ENCODE measurements at regions not wholly inside any gene's neighbourhood (a gene's known extent, or its start where the extent isn't known, plus 50 kb on each side); places are given as distances from the start of the nearest gene placed in this dataset.

- intact Hi-C loops (cut with micrococcal nuclease): no loop called here
- Histone ChIP-seq H3K9ac (ENCODE audit: low read length) (no peak overlapping the region), H4K20me1 (ENCODE audit: insufficient read depth) (no peaks in the 10 kb centered on the region), H3K36me3 (ENCODE audit: control insufficient read depth in 1 of 2, insufficient read depth in 2 of 2, low read length in 2 of 2) (no peaks in the 10 kb centered on the region; a peak in 1 of 4 replicates), H3K4me3 (replicated peaks in 1 of 2; ENCODE audit: low read depth in 1 of 2, low read length in 2 of 2) (no peak overlapping the region), H3K4me2 (ENCODE audit: low read length) (peak overlapping the region; percentile 30), H3K27ac (ENCODE audit: low read depth, low read length) (no peak overlapping the region), H3K79me2 (ENCODE audit: insufficient read depth, low read length) (no peaks in the 10 kb centered on the region), H3K9me2 (ENCODE audit: insufficient read depth) (no peaks in the 10 kb centered on the region), H3K9me3 (ENCODE audit: control insufficient read depth in 1 of 2, insufficient read depth in 1 of 2, low read depth in 1 of 2, low read length in 2 of 2) (0 out of 4 replicates have a peak, but pooled peaks cover 0 to 7% of the 10 kb centered on the region in 2 experiments), H3K27me3 (ENCODE audit: insufficient read depth, low read length) (no peaks in the 10 kb centered on the region), H3K4me1 (ENCODE audit: control insufficient read depth in 1 of 2, insufficient read depth in 2 of 2, low read length in 2 of 2) (peaks cover 0 to 30% of the 10 kb centered on the region in 2 experiments; a peak in 2 of 4 replicates), H2AFZ (ENCODE audit: low read depth, low read length, poor library complexity, severe bottlenecking) (peak overlapping the region; percentile 70)
- ChIA-PET POLR2A (no interaction called here), CTCF (no interaction called here), RAD21 (ENCODE audit: low non-redundant PET in 1 of 2, low total read pairs in 2 of 2, uncharacterized antibody in 2 of 2, unreplicated experiment in 2 of 2) (no interaction called here)
- peak; percentile 75 for ATAC-seq
- peak; percentile 10 for DNase-seq (ENCODE audit: low read depth, low spot score)
- no peak for TF ChIP-seq ZNF274 (IDR thresholded peaks at IDR 0.05; ENCODE audit: low read depth, low read length)
- TF ChIP-seq EZH2 (IDR thresholded peaks at IDR 0.05): no peak
- TF ChIP-seq ZFX (IDR thresholded peaks at IDR 0.05): no peak
- no peak for TF ChIP-seq CTCF (IDR thresholded peaks at IDR 0.05 in 2 of 3, conservative IDR thresholded peaks at IDR 0.05 in 1 of 3; ENCODE audit: borderline replicate concordance in 1 of 3, insufficient read depth in 1 of 3, low read depth in 2 of 3, low read length in 2 of 3)
- TF ChIP-seq SIN3A (IDR thresholded peaks at IDR 0.05; ENCODE audit: low read depth): no peak
- TF ChIP-seq SRF (IDR thresholded peaks at IDR 0.05; ENCODE audit: low read depth): no peak
- TF ChIP-seq YY1 (IDR thresholded peaks at IDR 0.05; ENCODE audit: extremely low read depth, insufficient replicate concordance, low read depth, low read length): no peak
- no peak for TF ChIP-seq MAX (IDR thresholded peaks at IDR 0.05)
- no peak for TF ChIP-seq ELF1 (IDR thresholded peaks at IDR 0.05; ENCODE audit: borderline replicate concordance, low read depth)
- TF ChIP-seq TCF7L2 (IDR thresholded peaks at IDR 0.05; ENCODE audit: borderline replicate concordance, extremely low read depth, insufficient read depth, insufficient read length): no peak
- no peak for TF ChIP-seq POLR2A (IDR thresholded peaks at IDR 0.05; ENCODE audit: borderline replicate concordance, extremely low read depth, insufficient read depth, insufficient read length)
- no peak for TF ChIP-seq POLR2AphosphoS5 (IDR thresholded peaks at IDR 0.05; ENCODE audit: low read depth, low read length)
- no TSS peak for BruUV-seq (replicated peaks)
Measured at GRCh38 chr13:90445179-90445578, 902.3 kb upstream of the MIR17HG start.

Measured in HCT116 (cell line).